AG08395 (cell line): ENCODE measurements at regions not wholly inside any gene's neighbourhood (a gene's known extent, or its start where the extent isn't known, plus 50 kb on each side); places are given as distances from the start of the nearest gene placed in this dataset.

ENCODE experiments used
- DNase-seq: peaks from one replicate; pipeline ENCODE4 v3.0.0; 2012; ENCODE audit warnings: mixed read lengths, low spot score

- DNase-seq = no peak
Observed at GRCh38 chr5:61622156-61622555, 290.1 kb downstream of the ZSWIM6 start.

DNA sequence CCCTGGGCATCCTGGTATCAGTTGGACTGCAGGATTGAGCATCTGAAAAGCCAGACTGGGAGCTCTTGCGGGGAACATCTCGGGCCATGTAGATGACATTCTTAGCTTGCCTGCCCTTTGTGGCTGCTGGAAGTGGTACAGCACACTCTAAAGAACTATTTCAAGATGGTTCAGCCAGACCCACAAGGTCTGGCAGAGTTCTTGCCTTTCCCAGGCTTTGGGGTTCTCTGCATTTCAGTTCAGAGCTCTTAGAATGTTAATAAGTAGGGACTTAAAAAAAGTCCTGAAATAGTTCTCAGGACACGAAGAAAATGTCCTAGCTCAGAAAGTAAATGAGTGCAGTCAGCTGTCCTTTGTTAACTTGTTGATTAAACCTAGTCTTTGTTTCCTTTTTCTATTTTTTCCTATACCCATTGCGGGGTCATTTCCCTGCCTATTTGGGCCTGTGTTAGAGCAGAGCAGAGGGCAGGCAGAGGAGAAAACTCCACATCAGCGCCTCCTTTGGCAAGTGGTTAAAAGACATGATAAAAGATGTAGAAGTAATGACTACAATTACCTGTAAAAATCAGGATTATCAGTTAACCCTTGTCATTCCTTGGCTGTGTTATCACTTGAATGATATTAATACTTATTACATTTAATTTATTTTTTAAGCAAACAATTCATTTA is 291.5 kb downstream of the ZSWIM6 start:
- no peak for DNase-seq

DNA sequence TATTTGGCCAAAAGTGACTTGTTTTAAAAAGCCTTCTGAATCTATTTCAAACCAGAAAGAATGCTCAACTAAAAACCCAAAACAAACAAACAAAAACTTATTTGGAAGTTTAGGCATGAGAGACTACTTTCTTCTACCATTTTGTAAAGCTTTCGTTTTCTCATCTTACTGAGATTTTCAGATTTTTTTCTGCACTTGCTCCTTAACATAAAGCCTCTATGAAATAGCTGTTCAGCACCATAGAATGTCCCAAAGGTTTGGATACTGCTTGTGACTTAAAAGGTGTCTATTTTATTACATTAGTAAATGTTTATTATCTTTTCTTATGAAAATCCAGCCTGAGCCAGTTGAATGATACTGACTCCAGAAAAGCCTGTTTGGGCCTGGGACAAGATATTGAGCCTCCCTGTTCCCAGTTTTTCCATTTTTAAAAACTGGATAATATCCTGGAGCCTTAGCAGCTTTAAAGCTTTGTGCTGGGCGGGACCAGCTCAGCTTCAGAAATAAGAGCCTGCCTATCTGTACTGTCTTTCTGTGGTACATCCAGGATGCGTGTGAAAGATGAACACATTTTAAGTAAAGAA is 292.6 kb downstream of the ZSWIM6 start:
- no peak for DNase-seq

DNA sequence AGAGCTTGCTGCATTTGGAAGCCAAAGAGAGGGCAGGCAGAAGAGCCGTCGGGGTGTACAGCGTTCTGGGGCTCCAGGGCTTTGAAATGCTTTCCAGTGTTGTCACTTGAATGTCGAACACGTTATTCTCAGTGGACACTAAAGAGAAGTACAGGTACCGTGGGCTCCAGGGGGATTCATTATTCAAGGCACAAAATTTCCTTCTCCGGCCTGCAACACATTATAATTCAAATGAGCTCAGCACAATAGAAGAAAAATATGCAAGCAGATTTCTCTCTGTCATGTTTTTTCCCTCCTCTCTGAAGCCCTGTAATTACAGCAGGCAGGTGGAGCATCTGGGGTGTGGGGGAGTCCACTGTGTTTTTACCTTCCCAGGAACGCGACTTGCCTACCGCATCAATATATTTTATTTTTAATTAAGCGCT is 293.1 kb downstream of the ZSWIM6 start:
- no peak for DNase-seq

DNA sequence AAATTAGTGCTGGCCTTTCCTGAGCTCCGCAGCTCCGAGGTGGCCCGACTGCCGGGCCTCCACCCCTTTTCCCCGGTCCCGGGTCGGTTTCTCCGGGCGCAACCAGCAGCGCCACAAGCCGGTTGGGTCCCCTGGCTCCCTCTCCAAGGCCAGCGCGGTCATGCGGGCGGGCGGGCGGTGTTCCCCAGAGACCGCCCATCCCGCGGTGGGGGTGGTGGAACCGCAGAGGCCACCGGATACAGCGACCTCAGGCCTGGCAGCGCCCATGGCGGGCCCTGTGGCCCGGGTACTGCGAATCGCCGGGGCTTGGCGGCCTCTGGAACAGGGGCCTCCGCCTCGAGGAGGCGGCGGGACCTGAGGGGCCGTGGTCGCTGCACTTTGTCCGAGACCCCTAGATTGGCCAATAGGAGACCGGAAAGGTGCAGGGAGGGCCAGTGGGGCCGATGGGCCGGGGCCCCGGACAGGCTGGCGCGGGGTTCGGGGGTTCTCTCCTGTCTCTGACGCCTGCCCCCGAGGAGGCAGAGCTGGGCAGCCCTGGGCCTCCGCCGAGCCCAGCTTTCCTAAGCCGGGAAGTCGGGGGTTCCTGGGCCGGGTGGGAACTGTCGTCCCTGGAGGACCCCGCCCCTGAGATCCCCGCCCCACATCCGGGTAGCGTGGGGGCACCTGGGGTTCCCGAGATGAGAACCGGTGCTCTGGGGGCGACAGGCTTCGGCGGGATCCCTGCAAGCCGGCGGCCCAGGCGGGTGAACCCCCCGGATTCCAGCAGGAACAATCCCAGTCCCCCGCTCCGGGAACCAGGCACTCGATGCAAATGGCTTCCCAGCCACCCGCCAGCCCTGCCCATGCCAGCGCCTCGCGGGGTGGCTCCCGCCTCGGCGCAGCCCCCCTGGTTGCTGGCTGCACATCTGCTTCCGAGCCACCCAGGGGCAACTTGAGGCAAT is 293.9 kb downstream of the ZSWIM6 start:
- DNase-seq = peak; percentile 67

GRCh38 chr5:61626639-61627282 is 294.7 kb downstream of the ZSWIM6 start:
- DNase-seq = no peak

GRCh38 chr5:61627531-61627930 is 295.5 kb downstream of the ZSWIM6 start:
- no peak for DNase-seq

- DNase-seq = no peak
Observed at GRCh38 chr5:61630908-61631307, 298.9 kb downstream of the ZSWIM6 start.

DNA sequence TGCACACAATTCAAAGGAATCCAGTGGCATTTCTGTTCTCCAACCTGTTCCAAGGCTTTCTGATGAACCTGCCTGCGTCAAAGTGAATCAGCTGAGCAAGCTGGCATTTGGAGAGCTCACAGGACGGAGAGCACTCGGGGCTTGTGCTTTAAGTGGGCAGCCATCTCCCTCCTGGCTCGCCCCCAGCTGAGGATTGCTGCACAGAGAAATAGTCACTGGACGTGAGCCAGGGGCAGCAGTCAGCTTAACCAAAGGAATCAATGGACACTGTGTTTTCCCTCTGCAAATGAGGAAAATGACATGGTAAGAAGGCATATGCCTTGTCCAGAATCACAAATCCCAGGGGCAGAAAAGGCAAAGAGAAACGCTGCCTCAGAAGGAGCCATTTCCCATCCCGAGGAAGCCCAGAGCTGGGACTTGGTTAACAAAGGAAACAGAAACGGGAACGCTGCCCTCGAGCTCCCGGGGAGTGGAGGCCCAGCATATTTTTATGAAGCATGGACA is 299.4 kb downstream of the ZSWIM6 start:
- no peak for DNase-seq

DNA sequence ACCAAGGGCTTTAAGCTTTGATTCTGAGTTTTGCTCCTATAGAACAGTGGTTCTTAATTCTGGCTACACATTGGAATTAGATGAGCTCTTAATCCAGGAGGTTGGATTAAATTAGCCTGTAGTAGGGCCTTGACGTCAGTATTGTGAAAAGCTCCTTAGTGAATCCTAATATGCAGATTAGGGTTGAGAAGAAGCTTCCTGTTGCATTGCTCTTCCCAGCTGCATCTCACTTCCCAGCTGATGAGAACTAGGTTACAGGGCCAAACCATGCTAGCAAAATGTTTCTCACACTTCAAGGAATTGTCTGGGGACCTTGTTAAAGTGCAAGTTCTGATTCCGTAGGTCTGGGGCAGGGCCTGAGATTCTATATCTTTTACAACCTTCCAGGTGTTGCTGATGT is 300.0 kb downstream of the ZSWIM6 start:
- DNase-seq = no peak

DNA sequence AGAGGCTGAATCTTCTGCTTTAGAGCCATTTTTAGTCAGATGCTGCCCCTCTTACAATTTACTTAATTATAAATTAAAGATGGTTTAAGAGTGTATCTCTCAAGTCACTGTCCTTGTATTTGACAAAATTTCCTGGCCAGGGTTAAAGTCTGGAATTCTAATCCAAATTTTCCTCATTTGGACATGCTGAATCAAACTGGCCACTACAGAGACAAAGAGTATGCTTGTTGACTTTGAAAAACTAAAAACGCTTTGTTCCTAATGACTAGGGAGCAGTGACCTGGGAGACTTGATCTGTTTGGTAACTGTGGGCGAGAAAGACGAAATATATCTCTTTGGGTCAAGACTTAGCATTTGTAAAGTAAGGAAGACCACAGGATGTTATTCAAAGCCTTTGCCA is 303.2 kb downstream of the ZSWIM6 start:
- no peak for DNase-seq

GRCh38 chr5:61637566-61637965 is 305.5 kb downstream of the ZSWIM6 start:
- no peak for DNase-seq

DNA sequence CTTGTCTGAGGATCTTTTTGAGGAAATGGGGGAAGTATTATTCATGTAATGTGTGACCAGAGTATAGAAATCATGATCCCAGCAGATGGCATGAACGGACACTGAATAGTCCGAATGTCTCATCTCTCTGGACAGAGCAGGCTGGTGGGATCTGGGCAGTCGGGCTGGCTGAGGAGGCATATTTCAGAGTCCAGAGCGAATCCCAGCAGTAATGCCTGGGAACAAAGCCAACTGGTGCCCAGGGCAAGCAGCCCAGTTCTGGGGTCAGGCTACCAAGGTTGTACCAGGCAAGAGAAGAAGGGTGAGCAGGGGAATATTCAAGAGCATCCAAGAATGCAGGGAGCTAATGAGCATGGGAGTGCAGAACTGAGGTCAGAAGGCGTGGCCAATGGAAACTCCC is 306.4 kb downstream of the ZSWIM6 start:
- DNase-seq = no peak

DNA sequence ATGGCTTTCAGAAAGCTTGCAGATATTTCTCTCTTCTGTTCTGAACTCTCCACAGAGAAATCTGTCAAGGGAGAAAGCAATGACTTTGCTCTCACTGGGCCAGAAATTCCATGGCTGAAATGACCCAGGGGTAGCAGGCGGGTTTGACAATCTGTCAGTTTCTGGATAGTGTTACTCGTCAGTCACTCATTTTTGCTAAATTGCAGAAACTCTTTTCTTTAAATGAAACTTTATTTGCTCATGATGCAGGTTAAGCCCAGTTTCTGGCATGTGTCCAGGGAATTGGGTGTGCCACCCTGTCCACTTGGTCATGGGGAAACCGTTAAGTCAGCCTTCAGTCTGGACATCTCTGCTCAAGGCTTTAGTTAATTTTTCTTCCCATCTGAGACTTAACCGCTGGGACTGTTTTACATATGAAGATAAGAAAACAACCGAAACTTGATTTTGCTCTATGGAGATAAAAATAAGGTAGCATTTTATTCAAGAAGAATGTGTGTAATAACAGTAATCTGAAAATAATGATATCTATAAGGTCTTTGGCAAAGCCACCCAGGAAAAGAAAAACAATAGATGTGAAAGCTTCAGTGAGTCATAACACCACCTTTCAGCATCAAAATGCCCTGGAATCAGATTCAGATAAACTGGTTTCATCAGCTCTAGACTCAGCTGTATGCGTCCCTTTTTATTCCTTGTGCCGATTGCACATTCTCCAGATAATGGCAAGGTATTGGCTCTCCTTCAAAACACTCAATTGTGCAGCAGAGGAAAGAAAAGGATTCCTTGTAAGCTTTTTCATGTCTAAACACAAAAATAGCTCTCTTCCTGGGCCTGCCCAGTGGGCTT is 308.3 kb downstream of the ZSWIM6 start:
- no peak for DNase-seq

DNA sequence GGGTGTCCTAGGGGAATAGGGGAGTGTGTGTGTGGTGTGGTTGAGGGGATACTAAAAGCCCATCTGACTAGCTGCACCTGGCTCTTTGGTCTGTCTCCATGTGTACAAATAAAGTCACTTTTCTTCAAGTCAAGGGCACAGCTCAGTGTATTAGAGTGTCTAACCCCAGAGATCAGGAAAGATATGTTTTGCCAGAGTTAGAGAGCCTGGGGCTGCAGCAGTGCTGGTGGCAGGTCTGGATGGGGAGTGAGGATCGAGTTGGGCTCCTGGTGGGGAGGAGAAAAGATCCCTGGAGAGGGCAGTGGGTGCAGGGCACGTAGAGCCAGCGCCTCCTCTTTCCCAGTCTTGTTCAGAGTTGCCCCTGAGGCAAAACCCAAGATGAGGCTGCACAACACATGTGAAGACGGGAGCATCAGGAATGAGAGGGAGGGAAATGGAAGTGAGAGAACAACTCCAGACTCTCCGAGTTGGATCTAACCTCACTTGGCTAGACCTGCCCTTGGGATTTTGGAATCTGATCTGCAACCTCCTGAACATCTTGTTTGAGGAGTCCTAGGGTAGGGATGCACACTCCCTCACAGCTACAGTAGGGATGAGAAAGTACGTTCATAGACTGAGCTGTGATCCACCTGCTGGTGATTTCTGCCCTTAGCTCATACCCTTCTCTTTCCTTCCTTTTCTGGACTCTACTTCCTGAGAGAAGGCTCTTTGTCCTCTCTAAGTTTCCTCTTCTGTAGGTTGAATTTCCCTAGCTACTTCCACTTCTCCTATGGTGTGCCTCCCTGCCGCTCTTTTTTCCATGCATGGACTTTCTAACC is 309.9 kb downstream of the ZSWIM6 start:
- DNase-seq = peak; percentile 37

- DNase-seq = no peak
Observed at GRCh38 chr5:61647672-61648071, 315.6 kb downstream of the ZSWIM6 start.

DNA sequence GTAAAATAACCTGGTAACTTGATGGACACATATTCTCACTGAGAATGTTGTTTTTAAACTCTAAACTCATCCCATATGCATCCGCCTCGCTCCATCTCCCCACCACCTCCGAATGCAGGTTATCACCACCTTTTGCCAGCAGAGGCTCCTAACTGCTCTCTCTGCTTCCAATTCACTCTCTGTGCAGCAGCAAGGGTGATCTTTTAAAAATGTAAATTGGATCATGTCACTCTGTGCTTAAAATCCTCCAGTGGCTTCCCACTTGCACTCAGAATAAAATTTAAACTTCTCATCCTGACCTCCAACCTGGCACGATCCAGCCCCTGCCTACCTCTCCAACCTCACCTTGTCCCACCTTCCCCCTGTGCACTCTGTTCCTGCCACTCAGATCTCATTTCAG is 317.2 kb downstream of the ZSWIM6 start:
- DNase-seq = no peak

GRCh38 chr5:61649971-61650370 is 317.9 kb downstream of the ZSWIM6 start:
- DNase-seq = no peak

DNA sequence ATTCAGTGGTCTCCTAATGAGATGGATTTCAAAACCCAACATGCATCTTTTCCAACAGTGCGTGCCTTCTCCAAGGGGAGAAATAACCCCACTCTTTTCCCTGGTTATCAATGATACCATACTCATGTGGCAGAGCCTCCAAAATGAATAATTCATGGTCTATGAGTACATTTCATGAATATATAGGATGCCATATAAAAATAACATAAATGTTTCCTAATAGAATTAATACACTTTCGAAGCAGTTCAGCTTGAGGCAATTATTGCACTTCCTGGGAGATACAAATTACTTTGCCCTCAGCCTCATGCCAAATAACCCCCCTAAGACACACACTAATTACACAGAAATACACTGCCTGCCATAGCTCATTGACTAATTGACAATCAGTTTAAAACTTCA is 318.6 kb downstream of the ZSWIM6 start:
- DNase-seq = no peak

- DNase-seq = no peak
Observed at GRCh38 chr5:61651195-61651594, 319.1 kb downstream of the ZSWIM6 start.

DNA sequence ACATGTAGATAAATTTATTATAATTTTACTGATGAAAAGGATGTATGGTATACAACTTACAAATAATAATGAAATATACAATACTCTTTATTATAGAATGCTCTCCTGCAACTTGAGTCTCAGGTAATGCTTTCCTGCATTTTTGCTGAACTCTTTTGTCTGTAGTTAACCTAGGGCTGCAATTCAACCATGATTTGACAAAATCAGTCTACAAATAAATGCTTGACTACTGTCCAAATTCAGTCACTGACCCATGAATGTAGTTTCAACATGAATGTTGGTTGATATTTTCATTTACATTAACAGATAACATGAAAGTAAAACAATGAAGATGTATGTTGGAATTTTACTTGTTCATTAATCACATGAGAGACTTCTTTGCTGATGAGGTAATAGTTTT is 320.9 kb downstream of the ZSWIM6 start:
- no peak for DNase-seq
